NT2/D1 (cell line): ENCODE measurements at regions not wholly inside any gene's neighbourhood (a gene's known extent, or its start where the extent isn't known, plus 50 kb on each side); places are given as distances from the start of the nearest gene placed in this dataset.

Experiments
- YY1 ChIP-seq: IDR thresholded peaks from 2 replicates; pipeline ENCODE4 v1.6.1; 2011; ENCODE audit not compliant: insufficient read length, insufficient read depth
- ZNF274 ChIP-seq: IDR thresholded peaks from 2 replicates; pipeline ENCODE4 v1.6.1; 2011; ENCODE audit warnings: mild to moderate bottlenecking, low read depth, low read length

DNA sequence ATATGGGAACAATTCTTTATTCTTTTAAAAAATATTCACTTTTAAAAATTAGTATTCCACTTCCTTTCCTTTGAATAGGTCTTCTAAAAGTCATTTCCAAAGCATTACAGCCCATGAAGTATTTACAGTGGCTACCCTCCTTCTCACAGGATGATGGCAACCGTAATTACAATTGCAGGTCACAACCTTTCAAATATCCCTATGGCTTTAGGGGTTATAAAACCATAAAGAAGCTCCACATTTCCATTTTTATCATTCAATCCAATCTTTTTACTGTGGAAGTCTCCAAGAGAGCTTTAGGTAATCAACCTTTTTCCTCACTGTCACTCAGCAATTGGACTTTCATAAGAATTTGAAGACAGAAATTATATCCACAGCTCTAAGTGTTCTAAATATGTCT lies 488.9 kb upstream of the CA10 start:
- no peak for TF ChIP-seq ZNF274
- no peak for TF ChIP-seq YY1
